ENCODE measurements at regions not wholly inside any gene's neighbourhood (a gene's known extent, or its start where the extent isn't known, plus 50 kb on each side); places are given as distances from the start of the nearest gene placed in this dataset.

GRCh38 chr5:100746730-100747129 is 156.4 kb downstream of the ST8SIA4 start:
- TF ChIP-seq CTCF (IDR thresholded peaks at IDR 0.05; ENCODE audit: insufficient read depth, low read depth, low read length) (no peak), EZH2 (IDR thresholded peaks at IDR 0.05; ENCODE audit: insufficient read depth, low read length) (no peak)
